Lower lobe of right lung (tissue), 2 donors: ENCODE measurements at regions not wholly inside any gene's neighbourhood (a gene's known extent, or its start where the extent isn't known, plus 50 kb on each side); places are given as distances from the start of the nearest gene placed in this dataset.

Experiments used
- ATAC-seq, 2 donors: fragments of 200-7000 bp; cut with Tn5 transposase; one replicate each; pipeline ENCODE4 v1.9.1; 2020 to 2022; ENCODE audit warnings: mild to moderate bottlenecking in 2 of 2, moderate library complexity in 2 of 2
- DNase-seq: peaks from one replicate; pipeline ENCODE4 v3.0.0-alpha.2; 2020
- H3K27ac ChIP-seq: fragments of 200-600 bp; one replicate; pipeline ENCODE4 v1.8.0; 2022
- H3K27me3 ChIP-seq: fragments of 200-600 bp; one replicate; pipeline ENCODE4 v1.8.0; 2022; ENCODE audit warnings: low read depth
- H3K36me3 ChIP-seq: fragments of 200-600 bp; one replicate; pipeline ENCODE4 v1.8.0; 2022; ENCODE audit warnings: mild to moderate bottlenecking
- H3K4me1 ChIP-seq: fragments of 200-600 bp; one replicate; pipeline ENCODE4 v1.8.0; 2022
- H3K4me3 ChIP-seq: fragments of 200-600 bp; one replicate; pipeline ENCODE4 v1.8.0; 2022; ENCODE audit warnings: mild to moderate bottlenecking
- H3K9me3 ChIP-seq: fragments of 200-600 bp; one replicate; pipeline ENCODE4 v1.8.0; 2022
- intact Hi-C: fragments of 100-400 bp; cut with DNase I; formaldehyde crosslinking; loops from one replicate; pipeline ENCODE4 v1.11.0; 2022
- TF ChIP-seq, protein P1 (sequence below): fragments of 200-600 bp; IDR thresholded peaks from one replicate; pipeline ENCODE4 v1.8.0; 2022; ENCODE audit warnings: antibody characterized with exemption, mild to moderate bottlenecking
- donor health status: DM: no; HTN: yes; CAD: no; lungs with severe emphysema.

DNA sequence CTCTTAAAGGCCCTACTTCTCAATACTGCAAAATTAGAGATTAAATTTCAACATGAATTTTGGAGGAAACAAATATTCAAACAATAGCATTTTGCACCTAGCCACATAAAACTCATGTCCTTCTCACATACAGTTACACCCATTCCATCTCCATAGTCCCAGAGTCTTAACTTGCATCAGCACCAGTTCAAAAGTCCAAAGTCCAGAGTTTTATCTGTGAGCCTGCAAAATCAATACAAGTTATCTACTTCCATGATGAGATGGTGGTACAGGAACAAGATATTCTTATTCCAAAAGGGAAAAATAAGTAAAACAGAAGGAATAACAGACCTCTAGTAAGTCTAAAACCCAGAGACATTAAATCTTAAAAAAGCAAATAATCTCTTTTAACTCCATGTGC, 686.0 kb upstream of the ADGRL4 start:
- no peaks in the 10 kb centered on the region for H3K36me3 ChIP-seq
- DNase-seq (no peak), ATAC-seq (no peak)
- no peaks in the 10 kb centered on the region for H3K27me3 ChIP-seq
- no peaks in the 10 kb centered on the region for H3K9me3 ChIP-seq
- H3K27ac ChIP-seq = no peak overlapping the region
- H3K4me1 ChIP-seq = no peaks in the 10 kb centered on the region
- intact Hi-C loops = no loop called here
- no peak overlapping the region for H3K4me3 ChIP-seq
- TF ChIP-seq, protein P1, sequence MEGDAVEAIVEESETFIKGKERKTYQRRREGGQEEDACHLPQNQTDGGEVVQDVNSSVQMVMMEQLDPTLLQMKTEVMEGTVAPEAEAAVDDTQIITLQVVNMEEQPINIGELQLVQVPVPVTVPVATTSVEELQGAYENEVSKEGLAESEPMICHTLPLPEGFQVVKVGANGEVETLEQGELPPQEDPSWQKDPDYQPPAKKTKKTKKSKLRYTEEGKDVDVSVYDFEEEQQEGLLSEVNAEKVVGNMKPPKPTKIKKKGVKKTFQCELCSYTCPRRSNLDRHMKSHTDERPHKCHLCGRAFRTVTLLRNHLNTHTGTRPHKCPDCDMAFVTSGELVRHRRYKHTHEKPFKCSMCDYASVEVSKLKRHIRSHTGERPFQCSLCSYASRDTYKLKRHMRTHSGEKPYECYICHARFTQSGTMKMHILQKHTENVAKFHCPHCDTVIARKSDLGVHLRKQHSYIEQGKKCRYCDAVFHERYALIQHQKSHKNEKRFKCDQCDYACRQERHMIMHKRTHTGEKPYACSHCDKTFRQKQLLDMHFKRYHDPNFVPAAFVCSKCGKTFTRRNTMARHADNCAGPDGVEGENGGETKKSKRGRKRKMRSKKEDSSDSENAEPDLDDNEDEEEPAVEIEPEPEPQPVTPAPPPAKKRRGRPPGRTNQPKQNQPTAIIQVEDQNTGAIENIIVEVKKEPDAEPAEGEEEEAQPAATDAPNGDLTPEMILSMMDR = no peak

DNA sequence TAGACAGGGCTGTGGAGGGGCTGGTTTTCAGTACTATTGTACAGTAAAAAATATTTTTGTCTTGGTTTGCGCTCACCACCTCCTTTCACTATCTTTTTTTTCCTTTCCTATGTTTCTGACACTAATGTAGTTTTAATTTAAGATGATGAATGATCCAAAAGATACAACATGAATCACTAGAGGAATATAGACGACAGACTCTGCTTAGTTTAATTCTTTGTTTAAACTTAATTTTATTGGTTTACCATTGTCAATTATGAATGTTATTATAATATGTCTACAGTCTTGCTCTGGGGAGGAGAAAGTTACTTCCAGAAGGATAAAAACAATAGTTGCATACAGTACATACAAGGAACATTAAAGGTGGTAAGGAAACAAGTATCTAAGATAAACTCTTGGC, 682.4 kb upstream of the ADGRL4 start:
- ATAC-seq (no peak), DNase-seq (no peak)
- intact Hi-C loops = no loop called here
- Histone ChIP-seq H3K4me1 (no peaks in the 10 kb centered on the region), H3K27ac (no peak overlapping the region), H3K36me3 (no peaks in the 10 kb centered on the region), H3K4me3 (no peak overlapping the region), H3K27me3 (no peaks in the 10 kb centered on the region), H3K9me3 (no peaks in the 10 kb centered on the region)
- TF ChIP-seq, protein P1 = no peak

DNA sequence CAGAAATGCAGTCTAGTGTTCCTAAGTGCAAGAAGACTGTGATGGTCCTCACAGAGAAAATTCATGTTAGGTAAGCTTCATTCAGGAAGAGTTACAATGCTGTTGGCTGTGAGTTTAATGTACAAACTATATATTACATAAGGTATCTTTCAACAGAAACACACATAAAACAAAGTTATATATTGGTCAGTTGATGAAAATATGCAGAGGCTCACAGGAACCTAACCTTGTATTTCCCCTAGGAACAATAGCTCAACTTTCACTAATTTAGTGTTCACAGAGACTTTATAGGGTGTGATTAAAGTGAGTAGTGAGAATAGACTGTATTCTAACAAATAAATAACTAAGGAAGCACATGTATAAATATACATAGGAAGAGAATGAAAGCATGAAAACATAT, 676.9 kb upstream of the ADGRL4 start:
- no peaks in the 10 kb centered on the region for H3K36me3 ChIP-seq

DNA sequence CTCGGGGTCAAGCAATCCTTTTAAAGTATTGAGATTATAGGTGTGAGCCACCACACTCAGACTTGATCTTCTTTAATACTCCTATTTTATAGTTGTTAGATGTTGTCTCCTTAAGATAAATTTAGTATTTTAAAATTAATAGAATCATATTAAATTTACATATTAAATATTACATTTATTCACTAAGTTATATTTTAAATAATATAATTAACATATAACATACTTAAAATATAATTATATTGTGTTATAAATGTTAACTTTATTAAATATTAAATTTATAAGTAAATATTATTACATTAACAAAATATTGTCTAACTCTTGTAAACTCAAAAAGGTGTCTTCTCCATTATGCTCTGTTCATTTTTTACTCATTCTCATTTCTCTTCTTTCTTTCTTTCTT, 675.9 kb upstream of the ADGRL4 start:
- Histone ChIP-seq H3K36me3 (no peaks in the 10 kb centered on the region), H3K4me3 (no peak overlapping the region), H3K4me1 (no peaks in the 10 kb centered on the region), H3K27me3 (no peaks in the 10 kb centered on the region), H3K9me3 (no peaks in the 10 kb centered on the region), H3K27ac (no peak overlapping the region)
- TF ChIP-seq, protein P1 = no peak
- no peak for DNase-seq
- intact Hi-C loops = no loop called here
- ATAC-seq = no peak

More for the DNA sequence above, 676.9 kb upstream of the ADGRL4 start:
- no peak for DNase-seq
- Histone ChIP-seq H3K9me3 (no peaks in the 10 kb centered on the region), H3K4me1 (no peaks in the 10 kb centered on the region), H3K27me3 (no peaks in the 10 kb centered on the region), H3K27ac (no peak overlapping the region), H3K4me3 (no peak overlapping the region)
- intact Hi-C loops = no loop called here
- TF ChIP-seq, protein P1 = no peak
- no peak for ATAC-seq

DNA sequence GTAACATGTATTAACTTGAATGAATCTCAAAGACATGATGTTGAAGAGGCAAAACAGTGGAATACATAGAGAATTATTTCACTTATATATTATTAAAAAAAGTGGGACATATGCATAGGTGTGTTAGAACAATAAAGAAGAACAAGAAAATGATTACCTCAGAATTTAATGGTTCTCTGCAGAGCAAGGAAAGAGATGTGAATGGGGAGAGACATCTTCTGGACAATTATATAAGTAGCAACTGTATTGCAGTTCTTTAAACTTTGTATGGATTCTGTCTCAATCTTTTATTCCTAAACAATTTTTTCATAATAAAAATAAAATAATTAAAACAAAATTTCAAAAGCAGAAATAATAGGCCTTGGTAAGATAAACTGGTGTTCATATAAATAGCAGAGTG, 674.9 kb upstream of the ADGRL4 start:
- intact Hi-C loops = no loop called here

More for the DNA sequence above, 674.9 kb upstream of the ADGRL4 start:
- Histone ChIP-seq H3K27me3 (no peaks in the 10 kb centered on the region), H3K4me3 (no peak overlapping the region), H3K27ac (no peak overlapping the region), H3K4me1 (no peaks in the 10 kb centered on the region), H3K9me3 (no peaks in the 10 kb centered on the region), H3K36me3 (no peaks in the 10 kb centered on the region)
- TF ChIP-seq, protein P1 = no peak
- no peak for ATAC-seq
- DNase-seq = no peak
